ENCODE measurements at regions not wholly inside any gene's neighbourhood (a gene's known extent, or its start where the extent isn't known, plus 50 kb on each side); places are given as distances from the start of the nearest gene placed in this dataset.

DNA sequence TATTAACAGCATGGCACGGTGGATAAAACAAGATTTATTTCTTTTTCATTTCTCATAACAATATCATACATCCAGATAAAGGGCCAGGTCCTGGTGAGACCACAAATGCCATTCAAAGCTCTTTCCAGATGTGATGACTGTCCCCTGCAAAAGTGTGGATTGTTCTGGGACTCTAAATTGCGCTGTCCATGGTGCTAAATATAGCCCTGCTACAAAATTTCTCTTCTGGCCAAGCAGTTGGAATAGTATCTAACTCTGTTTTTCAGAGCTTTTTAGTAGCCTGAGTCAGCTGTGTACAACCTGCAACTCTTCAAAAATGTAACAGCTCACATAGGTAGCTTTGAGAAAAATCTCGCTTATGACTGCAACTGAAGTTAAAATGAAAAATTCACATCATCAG is 115.8 kb downstream of the MANEA start:
- TF ChIP-seq, protein P1, sequence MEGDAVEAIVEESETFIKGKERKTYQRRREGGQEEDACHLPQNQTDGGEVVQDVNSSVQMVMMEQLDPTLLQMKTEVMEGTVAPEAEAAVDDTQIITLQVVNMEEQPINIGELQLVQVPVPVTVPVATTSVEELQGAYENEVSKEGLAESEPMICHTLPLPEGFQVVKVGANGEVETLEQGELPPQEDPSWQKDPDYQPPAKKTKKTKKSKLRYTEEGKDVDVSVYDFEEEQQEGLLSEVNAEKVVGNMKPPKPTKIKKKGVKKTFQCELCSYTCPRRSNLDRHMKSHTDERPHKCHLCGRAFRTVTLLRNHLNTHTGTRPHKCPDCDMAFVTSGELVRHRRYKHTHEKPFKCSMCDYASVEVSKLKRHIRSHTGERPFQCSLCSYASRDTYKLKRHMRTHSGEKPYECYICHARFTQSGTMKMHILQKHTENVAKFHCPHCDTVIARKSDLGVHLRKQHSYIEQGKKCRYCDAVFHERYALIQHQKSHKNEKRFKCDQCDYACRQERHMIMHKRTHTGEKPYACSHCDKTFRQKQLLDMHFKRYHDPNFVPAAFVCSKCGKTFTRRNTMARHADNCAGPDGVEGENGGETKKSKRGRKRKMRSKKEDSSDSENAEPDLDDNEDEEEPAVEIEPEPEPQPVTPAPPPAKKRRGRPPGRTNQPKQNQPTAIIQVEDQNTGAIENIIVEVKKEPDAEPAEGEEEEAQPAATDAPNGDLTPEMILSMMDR (IDR thresholded peaks at IDR 0.05 in 8 of 11, conservative IDR thresholded peaks at IDR 0.05 in 3 of 11) = no peak
- no peak for TF ChIP-seq POLR2AphosphoS5 (IDR thresholded peaks at IDR 0.05)

Measured in spleen (tissue), 7 donors.